Loucy (cell line): ENCODE measurements at regions not wholly inside any gene's neighbourhood (a gene's known extent, or its start where the extent isn't known, plus 50 kb on each side); places are given as distances from the start of the nearest gene placed in this dataset.

Experiments used
- H2AFZ ChIP-seq: fragments of 200-600 bp; sonication (generic); 2 replicates; pipeline ENCODE4 v1.6.0; 2016; ENCODE audit warnings: antibody characterized with exemption, mild to moderate bottlenecking, low read length, moderate library complexity
- H3F3A ChIP-seq: fragments of 200-600 bp; 2 replicates; pipeline ENCODE4 v1.6.0; 2016; ENCODE audit warnings: antibody characterized with exemption, low read depth, mild to moderate bottlenecking
- H3K27me3 ChIP-seq: fragments of 200-600 bp; sonication (generic); 2 replicates; pipeline ENCODE4 v1.6.1; 2014; ENCODE audit warnings: low read length, mild to moderate bottlenecking; ENCODE audit not compliant: insufficient read depth, poor library complexity, severe bottlenecking
- H3K36me3 ChIP-seq: fragments of 200-600 bp; sonication (generic); 2 replicates; pipeline ENCODE4 v1.6.1; 2016; ENCODE audit warnings: low read length; ENCODE audit not compliant: insufficient read depth
- H3K4me1 ChIP-seq: fragments of 200-600 bp; sonication (generic); 2 replicates; pipeline ENCODE4 v1.5.1; 2014; ENCODE audit warnings: low read length, mild to moderate bottlenecking; ENCODE audit not compliant: insufficient read depth, poor library complexity, severe bottlenecking
- H3K4me2 ChIP-seq: fragments of 200-600 bp; sonication (generic); 2 replicates; pipeline ENCODE4 v1.6.0; 2014; ENCODE audit warnings: antibody characterized with exemption, low read length, low read depth, mild to moderate bottlenecking; ENCODE audit not compliant: poor library complexity, severe bottlenecking
- H3K4me3 ChIP-seq: fragments of 200-600 bp; sonication (generic); 2 replicates; pipeline ENCODE4 v1.5.1; 2014; ENCODE audit warnings: low read length, mild to moderate bottlenecking, mixed read lengths; ENCODE audit not compliant: poor library complexity, severe bottlenecking
- H3K79me2 ChIP-seq: fragments of 200-600 bp; sonication (generic); 2 replicates; pipeline ENCODE4 v1.6.1; 2014; ENCODE audit warnings: low read length; ENCODE audit not compliant: insufficient read depth
- H3K9ac ChIP-seq: fragments of 200-600 bp; sonication (generic); 2 replicates; pipeline ENCODE4 v1.6.0; 2014; ENCODE audit warnings: mild to moderate bottlenecking, low read depth, low read length, moderate library complexity; ENCODE audit not compliant: poor library complexity, severe bottlenecking
- H3K9me2 ChIP-seq: fragments of 200-600 bp; sonication (generic); replicated peaks from 2 replicates; pipeline ENCODE4 v1.6.1; 2016; ENCODE audit warnings: low read depth, low read length, mixed read lengths
- H3K9me3 ChIP-seq: fragments of 200-600 bp; sonication (generic); 2 replicates; pipeline ENCODE4 v1.6.1; 2014; ENCODE audit warnings: mild to moderate bottlenecking, antibody characterized with exemption, low read length, low read depth; ENCODE audit not compliant: insufficient read depth
- H4K20me1 ChIP-seq: fragments of 200-600 bp; sonication (generic); 2 replicates; pipeline ENCODE4 v1.6.0; 2014; ENCODE audit warnings: antibody characterized with exemption, low read length, mild to moderate bottlenecking; ENCODE audit not compliant: insufficient read depth, poor library complexity, severe bottlenecking
- CTCF ChIP-seq: fragments of 200-600 bp; sonication (generic); conservative IDR thresholded peaks from 2 replicates; pipeline ENCODE4 v1.5.1; 2014; ENCODE audit warnings: mild to moderate bottlenecking, antibody characterized with exemption, low read length
- EZH2phosphoT487 ChIP-seq: fragments of 200-600 bp; IDR thresholded peaks from 2 replicates; pipeline ENCODE4 v1.6.1; 2018; ENCODE audit warnings: antibody characterized with exemption, mild to moderate bottlenecking, moderate library complexity, borderline replicate concordance

DNA sequence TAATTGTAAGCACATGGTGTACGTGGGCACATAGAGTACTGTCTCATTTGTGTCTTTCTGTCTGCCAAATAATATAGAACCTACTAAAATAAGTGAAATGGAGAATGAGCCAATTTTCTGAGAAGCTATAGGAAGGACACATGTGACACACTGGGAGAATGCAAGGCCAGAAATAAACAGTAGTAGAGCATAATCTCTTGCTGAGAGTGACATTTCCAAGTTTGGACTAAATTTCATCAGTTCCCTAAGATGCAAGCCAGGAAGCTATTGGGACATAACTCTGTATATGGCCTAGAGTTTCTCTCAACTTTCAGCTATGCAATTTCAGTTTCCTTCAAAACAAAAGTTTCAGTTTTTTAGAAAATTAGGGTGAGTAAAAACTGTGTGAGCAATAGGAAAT is 638.7 kb downstream of the PCDH18 start:
- H3K4me3 ChIP-seq = no peak overlapping the region
- no peak for TF ChIP-seq EZH2phosphoT487
- no peak for TF ChIP-seq CTCF
- H3K27me3 ChIP-seq = no peaks in the 10 kb centered on the region
- H3K4me1 ChIP-seq = no peaks in the 10 kb centered on the region
- no peaks in the 10 kb centered on the region for H4K20me1 ChIP-seq
- H3K79me2 ChIP-seq = no peaks in the 10 kb centered on the region
- no peaks in the 10 kb centered on the region for H3K9me3 ChIP-seq
- H2AFZ ChIP-seq = no peak overlapping the region
- H3F3A ChIP-seq = no peaks in the 10 kb centered on the region
- H3K4me2 ChIP-seq = no peak overlapping the region
- H3K9me2 ChIP-seq = no peaks in the 10 kb centered on the region
- H3K9ac ChIP-seq = no peak overlapping the region
- no peaks in the 10 kb centered on the region for H3K36me3 ChIP-seq

GRCh38 chr4:136881666-136882065 is 650.6 kb downstream of the PCDH18 start:
- Histone ChIP-seq H3K4me3 (no peak overlapping the region), H3K27me3 (no peaks in the 10 kb centered on the region)

DNA sequence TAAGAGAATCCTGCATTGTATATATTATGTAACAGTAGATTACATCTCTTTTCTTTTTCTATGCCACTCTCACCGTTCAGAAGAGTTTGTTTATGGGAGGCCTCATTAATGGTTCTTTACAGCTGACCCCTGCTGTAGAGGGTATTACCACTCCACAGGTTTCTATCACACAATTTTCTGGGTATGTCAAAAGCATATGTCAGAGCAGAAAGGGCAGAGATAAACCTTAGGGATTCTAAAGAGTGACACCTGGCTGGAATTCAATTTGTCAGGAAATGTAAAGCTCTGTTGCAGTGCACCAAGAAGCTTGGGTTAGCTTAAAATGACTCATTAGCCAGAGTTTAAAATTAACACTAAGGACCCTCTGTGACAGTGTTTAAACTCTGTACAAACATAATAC is 658.7 kb downstream of the PCDH18 start:
- Histone ChIP-seq H3K4me2 (no peak overlapping the region), H4K20me1 (no peaks in the 10 kb centered on the region), H3K9ac (no peak overlapping the region), H3K4me3 (no peak overlapping the region), H3K4me1 (no peaks in the 10 kb centered on the region), H3F3A (no peaks in the 10 kb centered on the region), H3K9me2 (no peaks in the 10 kb centered on the region), H3K27me3 (no peaks in the 10 kb centered on the region), H3K36me3 (no peaks in the 10 kb centered on the region), H3K79me2 (no peaks in the 10 kb centered on the region), H3K9me3 (no peaks in the 10 kb centered on the region), H2AFZ (no peak overlapping the region)
- no peak for TF ChIP-seq EZH2phosphoT487

More at GRCh38 chr4:136881666-136882065, 650.6 kb downstream of the PCDH18 start:
- no peak overlapping the region for H3K4me2 ChIP-seq
- H3K9me2 ChIP-seq = no peaks in the 10 kb centered on the region
- H3K4me1 ChIP-seq = no peaks in the 10 kb centered on the region
- no peaks in the 10 kb centered on the region for H4K20me1 ChIP-seq
- H2AFZ ChIP-seq = no peak overlapping the region
- H3F3A ChIP-seq = no peaks in the 10 kb centered on the region
- H3K9me3 ChIP-seq = no peaks in the 10 kb centered on the region
- no peak overlapping the region for H3K9ac ChIP-seq
- TF ChIP-seq EZH2phosphoT487 = no peak
- no peak for TF ChIP-seq CTCF
- H3K36me3 ChIP-seq = no peaks in the 10 kb centered on the region
- H3K79me2 ChIP-seq = no peaks in the 10 kb centered on the region

DNA sequence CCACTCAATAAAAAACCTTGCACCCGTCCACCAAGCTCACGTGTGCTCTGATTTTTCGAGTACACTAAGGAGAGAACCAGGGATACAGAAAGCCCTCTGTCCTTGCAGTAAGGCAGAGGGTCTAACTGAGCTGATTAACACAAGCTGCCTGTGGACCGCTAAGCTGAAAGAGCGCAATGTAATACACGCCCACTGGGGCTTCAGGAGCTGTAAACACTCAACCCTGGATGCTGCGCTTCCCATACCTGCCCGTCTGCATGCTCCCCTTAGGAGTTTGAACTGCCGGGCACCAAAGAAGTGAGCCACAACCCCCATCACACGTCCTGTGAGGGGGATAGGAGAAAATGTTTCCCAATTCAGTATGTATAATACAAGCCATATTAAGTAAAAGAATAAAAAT is 664.8 kb downstream of the PCDH18 start:
- H3K79me2 ChIP-seq = no peaks in the 10 kb centered on the region
- H3K4me2 ChIP-seq = no peak overlapping the region
- no peaks in the 10 kb centered on the region for H3K9me2 ChIP-seq
- H3K4me1 ChIP-seq = peaks cover 6% of the 10 kb centered on the region
- H3K9ac ChIP-seq = no peak overlapping the region
- no peaks in the 10 kb centered on the region for H4K20me1 ChIP-seq
- no peaks in the 10 kb centered on the region for H3K27me3 ChIP-seq
- no peak overlapping the region for H3K4me3 ChIP-seq
- H3K36me3 ChIP-seq = no peaks in the 10 kb centered on the region
- no peak for TF ChIP-seq EZH2phosphoT487
- no peak for TF ChIP-seq CTCF
- H3K9me3 ChIP-seq = no peaks in the 10 kb centered on the region
- H3F3A ChIP-seq = no peaks in the 10 kb centered on the region
- H2AFZ ChIP-seq = no peak overlapping the region
